Left lung (tissue), 4 donors: ENCODE measurements at regions not wholly inside any gene's neighbourhood (a gene's known extent, or its start where the extent isn't known, plus 50 kb on each side); places are given as distances from the start of the nearest gene placed in this dataset.

Experiments
- ATAC-seq: fragments of 200-7000 bp; cut with Tn5 transposase; one replicate; pipeline ENCODE4 v1.9.1; 2020; ENCODE audit warnings: moderate library complexity
- DNase-seq, 4 donors: peaks; one replicate each; pipeline ENCODE4 v3.0.0-alpha.2; 2013 to 2020
- H3K27ac ChIP-seq, 2 donors: fragments of 200-600 bp; sonication (generic) in 1 of 2; one replicate each; pipeline versions ENCODE4 v1.5.0 to v1.8.0; 2020 to 2021
- H3K27me3 ChIP-seq, 2 donors: fragments of 200-600 bp; sonication (generic) in 1 of 2; one replicate each; pipeline versions ENCODE4 v1.5.0 to v1.8.0; 2020 to 2021
- H3K36me3 ChIP-seq, 2 donors: fragments of 200-600 bp; sonication (generic) in 1 of 2; one replicate each; pipeline versions ENCODE4 v1.5.0 to v1.8.0; 2020 to 2021
- H3K4me1 ChIP-seq, 2 donors: fragments of 200-600 bp; one replicate each; pipeline ENCODE4 v1.8.0; 2021
- H3K4me3 ChIP-seq, 2 donors: fragments of 200-600 bp; sonication (generic) in 1 of 2; one replicate each; pipeline versions ENCODE4 v1.5.0 to v1.8.0; 2020 to 2021; ENCODE audit warnings: mild to moderate bottlenecking in 1 of 2
- H3K9me3 ChIP-seq, 2 donors: fragments of 200-600 bp; sonication (generic) in 1 of 2; one replicate each; pipeline versions ENCODE4 v1.5.0 to v1.8.0; 2020 to 2021
- CTCF ChIP-seq, 2 donors: fragments of 200-600 bp; sonication (generic) in 1 of 2; IDR thresholded peaks; one replicate each; pipeline versions ENCODE4 v1.5.0 to v1.8.0; 2021; ENCODE audit warnings: antibody characterized with exemption in 2 of 2
- intact Hi-C, 2 donors: fragments of 100-400 bp; cut with DNase I; formaldehyde crosslinking; loops; one replicate each; pipeline versions ENCODE4 v1.11.2 to v1.14.2; 2022
- donor health status: DM: no; HTN: yes; CAD: no.
- donor health status: DM: no; HTN: no; CAD: no.

DNA sequence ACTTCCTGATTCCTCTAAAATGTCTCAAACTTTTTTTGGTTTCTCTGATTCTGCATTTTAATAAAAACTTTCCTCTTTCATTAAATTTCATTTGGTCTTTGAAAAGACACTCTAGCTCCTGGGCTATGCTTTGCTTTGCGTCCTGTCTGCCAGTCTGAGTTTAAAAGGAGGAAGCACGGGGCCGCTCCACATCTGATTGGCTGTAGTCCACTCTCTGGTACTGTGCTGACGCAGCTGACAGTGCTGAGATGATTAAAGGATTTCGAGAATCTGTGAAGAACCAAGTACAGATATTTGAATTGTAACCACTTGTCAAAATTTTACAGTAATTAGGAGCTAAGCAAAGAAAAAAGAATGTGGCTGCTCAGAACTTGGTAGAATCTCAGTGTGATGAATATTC, 199.6 kb upstream of the HNMT start:
- no peak overlapping the region for H3K4me3 ChIP-seq
- H3K36me3 ChIP-seq = no peaks in the 10 kb centered on the region
- no peak overlapping the region for H3K27ac ChIP-seq
- ATAC-seq (no peak), DNase-seq (no peak)
- intact Hi-C loops = no loop called here
- no peaks in the 10 kb centered on the region for H3K4me1 ChIP-seq
- H3K9me3 ChIP-seq = peaks cover 0 to 16% of the 10 kb centered on the region in 2 donors
- no peak for TF ChIP-seq CTCF (IDR thresholded peaks at IDR 0.05)
- H3K27me3 ChIP-seq = no peaks in the 10 kb centered on the region

DNA sequence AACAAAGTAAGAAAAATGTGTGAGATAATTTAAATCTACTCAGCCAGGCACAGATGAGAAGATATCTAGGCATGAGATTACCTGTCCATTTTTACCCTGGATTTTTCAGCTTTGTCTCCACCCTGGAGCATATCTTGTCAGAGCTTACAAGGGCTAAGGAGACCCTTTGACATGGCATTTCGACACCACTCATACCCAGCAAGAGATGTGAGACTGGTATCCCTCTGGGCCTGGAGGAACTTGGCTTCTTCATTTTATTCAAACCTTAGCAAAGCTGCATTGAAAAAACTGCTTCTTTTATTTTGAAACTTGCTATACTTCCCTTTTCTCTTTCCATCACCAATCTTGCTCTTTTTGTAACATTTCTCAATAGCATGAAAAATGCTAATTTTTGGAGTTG, 194.9 kb upstream of the HNMT start:
- H3K4me3 ChIP-seq = no peak overlapping the region
- no peaks in the 10 kb centered on the region for H3K4me1 ChIP-seq
- DNase-seq (no peak), ATAC-seq (no peak)
- H3K9me3 ChIP-seq = no peaks in the 10 kb centered on the region
- H3K27ac ChIP-seq = no peak overlapping the region
- TF ChIP-seq CTCF (IDR thresholded peaks at IDR 0.05) = no peak
- H3K36me3 ChIP-seq = no peaks in the 10 kb centered on the region
- no peaks in the 10 kb centered on the region for H3K27me3 ChIP-seq
- intact Hi-C loops = no loop called here

DNA sequence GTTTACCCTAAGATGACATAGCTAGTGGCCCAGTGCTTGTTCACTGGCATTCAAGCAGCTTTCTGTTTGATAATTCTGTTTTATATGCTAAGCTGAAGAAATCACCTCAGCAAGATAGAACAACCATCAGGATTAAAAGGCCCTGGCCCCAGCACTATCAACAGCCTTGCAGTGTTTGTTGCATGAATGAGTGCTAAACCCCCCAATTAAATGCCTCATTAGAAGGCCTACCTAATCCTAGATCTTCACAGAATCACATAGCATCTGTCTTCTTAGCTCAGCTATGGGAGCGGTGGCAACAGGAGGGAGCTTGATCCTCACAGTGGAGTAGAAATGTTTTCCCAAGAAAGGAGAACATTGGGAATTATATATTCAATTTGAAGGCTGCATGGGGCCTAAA, 194.1 kb upstream of the HNMT start:
- no peak for TF ChIP-seq CTCF (IDR thresholded peaks at IDR 0.05)
- no peaks in the 10 kb centered on the region for H3K27me3 ChIP-seq
- H3K36me3 ChIP-seq = no peaks in the 10 kb centered on the region
- DNase-seq (no peak), ATAC-seq (no peak)
- no peaks in the 10 kb centered on the region for H3K9me3 ChIP-seq
- no peak overlapping the region for H3K27ac ChIP-seq
- no peaks in the 10 kb centered on the region for H3K4me1 ChIP-seq
- H3K4me3 ChIP-seq = no peak overlapping the region
- intact Hi-C loops = no loop called here

GRCh38 chr2:137771064-137771463, 193.2 kb upstream of the HNMT start:
- Histone ChIP-seq H3K36me3 (no peaks in the 10 kb centered on the region), H3K27me3 (no peaks in the 10 kb centered on the region), H3K9me3 (no peaks in the 10 kb centered on the region), H3K4me1 (no peaks in the 10 kb centered on the region), H3K4me3 (no peak overlapping the region), H3K27ac (no peak overlapping the region)
- intact Hi-C loops = no loop called here
- TF ChIP-seq CTCF (IDR thresholded peaks at IDR 0.05) = no peak
- DNase-seq = no peak
- no peak for ATAC-seq

DNA sequence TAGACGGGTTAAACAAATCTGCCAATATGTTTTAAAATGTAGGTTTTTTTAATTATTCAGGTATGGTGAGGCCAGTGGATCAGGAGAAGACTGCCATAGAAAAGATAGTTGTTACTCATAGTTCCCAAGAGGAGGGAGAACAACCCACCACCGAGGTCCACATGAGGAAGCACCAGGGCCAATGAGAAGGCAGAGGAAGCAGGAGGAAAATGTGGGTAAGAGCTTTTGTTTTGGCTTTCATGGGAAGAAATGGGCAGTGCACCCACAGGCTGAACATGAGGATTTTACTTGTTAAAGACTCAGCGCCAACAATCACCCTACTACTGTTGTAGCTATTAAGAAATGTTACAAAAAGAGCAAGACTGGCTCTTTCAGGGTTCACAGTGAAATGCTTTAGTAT, 191.8 kb upstream of the HNMT start:
- TF ChIP-seq CTCF (IDR thresholded peaks at IDR 0.05) = no peak
- H3K4me1 ChIP-seq = no peaks in the 10 kb centered on the region
- intact Hi-C loops = no loop called here
- ATAC-seq = no peak
- no peak overlapping the region for H3K4me3 ChIP-seq
- no peaks in the 10 kb centered on the region for H3K9me3 ChIP-seq
- no peak for DNase-seq
- no peaks in the 10 kb centered on the region for H3K36me3 ChIP-seq
- H3K27me3 ChIP-seq = no peaks in the 10 kb centered on the region
- no peak overlapping the region for H3K27ac ChIP-seq
